C4-2B (cell line): ENCODE measurements at regions not wholly inside any gene's neighbourhood (a gene's known extent, or its start where the extent isn't known, plus 50 kb on each side); places are given as distances from the start of the nearest gene placed in this dataset.

ENCODE experiments used
- ZFX ChIP-seq: fragments of 450-650 bp; IDR thresholded peaks from 2 replicates; pipeline ENCODE4 v1.6.1; 2017
- TF ChIP-seq, protein P1 (sequence below): fragments of 450-650 bp; conservative IDR thresholded peaks from 2 replicates; pipeline ENCODE4 v1.5.1; 2017; ENCODE audit warnings: mild to moderate bottlenecking

GRCh38 chr2:234175649-234176048, 125.1 kb downstream of the SPP2 start:
- TF ChIP-seq, protein P1, sequence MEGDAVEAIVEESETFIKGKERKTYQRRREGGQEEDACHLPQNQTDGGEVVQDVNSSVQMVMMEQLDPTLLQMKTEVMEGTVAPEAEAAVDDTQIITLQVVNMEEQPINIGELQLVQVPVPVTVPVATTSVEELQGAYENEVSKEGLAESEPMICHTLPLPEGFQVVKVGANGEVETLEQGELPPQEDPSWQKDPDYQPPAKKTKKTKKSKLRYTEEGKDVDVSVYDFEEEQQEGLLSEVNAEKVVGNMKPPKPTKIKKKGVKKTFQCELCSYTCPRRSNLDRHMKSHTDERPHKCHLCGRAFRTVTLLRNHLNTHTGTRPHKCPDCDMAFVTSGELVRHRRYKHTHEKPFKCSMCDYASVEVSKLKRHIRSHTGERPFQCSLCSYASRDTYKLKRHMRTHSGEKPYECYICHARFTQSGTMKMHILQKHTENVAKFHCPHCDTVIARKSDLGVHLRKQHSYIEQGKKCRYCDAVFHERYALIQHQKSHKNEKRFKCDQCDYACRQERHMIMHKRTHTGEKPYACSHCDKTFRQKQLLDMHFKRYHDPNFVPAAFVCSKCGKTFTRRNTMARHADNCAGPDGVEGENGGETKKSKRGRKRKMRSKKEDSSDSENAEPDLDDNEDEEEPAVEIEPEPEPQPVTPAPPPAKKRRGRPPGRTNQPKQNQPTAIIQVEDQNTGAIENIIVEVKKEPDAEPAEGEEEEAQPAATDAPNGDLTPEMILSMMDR, result no peak
- TF ChIP-seq ZFX, result no peak
